BE2C (cell line): ENCODE measurements at regions not wholly inside any gene's neighbourhood (a gene's known extent, or its start where the extent isn't known, plus 50 kb on each side); places are given as distances from the start of the nearest gene placed in this dataset.

Experiments
- DNase-seq: peaks from one replicate; pipeline ENCODE4 v3.0.0-alpha.2; 2020
- H3K27me3 ChIP-seq: fragments of 250-450 bp; sonication (Bioruptor Pico); 2 replicates; pipeline ENCODE4 v1.5.1; 2020; ENCODE audit warnings: mild to moderate bottlenecking
- H3K36me3 ChIP-seq: fragments of 250-450 bp; sonication (Bioruptor Pico); 2 replicates; pipeline ENCODE4 v1.5.1; 2020; ENCODE audit warnings: mild to moderate bottlenecking
- H3K4me1 ChIP-seq: fragments of 250-450 bp; sonication (Bioruptor Pico); 2 replicates; pipeline ENCODE4 v1.5.1; 2020
- H3K4me3 ChIP-seq: 2 replicates; pipeline ENCODE4 v1.5.1; 2011; ENCODE audit warnings: low read depth, low read length
- H3K9me3 ChIP-seq: fragments of 250-450 bp; sonication (Bioruptor Pico); 2 replicates; pipeline ENCODE4 v1.5.1; 2020
- TF ChIP-seq, protein P1 (sequence below): IDR thresholded peaks from 2 replicates; pipeline ENCODE4 v1.5.1; 2012; ENCODE audit warnings: mild to moderate bottlenecking, low read depth, low read length

DNA sequence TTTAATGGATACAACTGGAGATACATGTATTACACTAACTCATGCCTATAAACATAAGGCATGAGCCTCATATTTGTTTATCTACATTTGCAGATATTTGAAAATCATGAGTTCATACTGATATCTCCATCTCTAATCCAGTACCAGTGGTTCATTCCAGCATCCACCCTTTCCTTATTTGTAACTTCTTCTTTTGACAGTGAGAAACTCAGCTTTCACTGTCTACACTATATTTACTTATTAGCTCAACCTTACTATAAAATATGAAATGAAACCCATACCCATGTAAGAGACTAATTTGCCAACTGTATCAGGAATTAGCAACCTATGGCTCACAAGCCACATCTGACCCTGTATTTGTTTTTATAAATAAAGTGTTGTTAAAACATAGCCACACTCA, 161.9 kb upstream of the GPRIN3 start:
- Histone ChIP-seq H3K36me3 (no peaks in the 10 kb centered on the region), H3K4me1 (no peaks in the 10 kb centered on the region), H3K9me3 (no peaks in the 10 kb centered on the region), H3K4me3 (no peak overlapping the region), H3K27me3 (no peaks in the 10 kb centered on the region)
- no peak for DNase-seq
- TF ChIP-seq, protein P1, sequence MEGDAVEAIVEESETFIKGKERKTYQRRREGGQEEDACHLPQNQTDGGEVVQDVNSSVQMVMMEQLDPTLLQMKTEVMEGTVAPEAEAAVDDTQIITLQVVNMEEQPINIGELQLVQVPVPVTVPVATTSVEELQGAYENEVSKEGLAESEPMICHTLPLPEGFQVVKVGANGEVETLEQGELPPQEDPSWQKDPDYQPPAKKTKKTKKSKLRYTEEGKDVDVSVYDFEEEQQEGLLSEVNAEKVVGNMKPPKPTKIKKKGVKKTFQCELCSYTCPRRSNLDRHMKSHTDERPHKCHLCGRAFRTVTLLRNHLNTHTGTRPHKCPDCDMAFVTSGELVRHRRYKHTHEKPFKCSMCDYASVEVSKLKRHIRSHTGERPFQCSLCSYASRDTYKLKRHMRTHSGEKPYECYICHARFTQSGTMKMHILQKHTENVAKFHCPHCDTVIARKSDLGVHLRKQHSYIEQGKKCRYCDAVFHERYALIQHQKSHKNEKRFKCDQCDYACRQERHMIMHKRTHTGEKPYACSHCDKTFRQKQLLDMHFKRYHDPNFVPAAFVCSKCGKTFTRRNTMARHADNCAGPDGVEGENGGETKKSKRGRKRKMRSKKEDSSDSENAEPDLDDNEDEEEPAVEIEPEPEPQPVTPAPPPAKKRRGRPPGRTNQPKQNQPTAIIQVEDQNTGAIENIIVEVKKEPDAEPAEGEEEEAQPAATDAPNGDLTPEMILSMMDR = no peak

- Histone ChIP-seq H3K4me1 (no peaks in the 10 kb centered on the region), H3K36me3 (no peaks in the 10 kb centered on the region), H3K9me3 (no peaks in the 10 kb centered on the region), H3K4me3 (no peak overlapping the region), H3K27me3 (no peaks in the 10 kb centered on the region)
- DNase-seq = no peak
- TF ChIP-seq, protein P1 = no peak
These were observed 161.0 kb upstream of the GPRIN3 start for GRCh38 chr4:89468602-89469001.

GRCh38 chr4:89463341-89463740, 155.7 kb upstream of the GPRIN3 start:
- TF ChIP-seq, protein P1 = no peak
- no peak for DNase-seq

GRCh38 chr4:89447543-89447942, 139.9 kb upstream of the GPRIN3 start:
- Histone ChIP-seq H3K4me3 (no peak overlapping the region), H3K4me1 (no peaks in the 10 kb centered on the region), H3K36me3 (no peaks in the 10 kb centered on the region), H3K9me3 (no peaks in the 10 kb centered on the region), H3K27me3 (no peaks in the 10 kb centered on the region)
- DNase-seq = no peak
- TF ChIP-seq, protein P1 = no peak

More at GRCh38 chr4:89463341-89463740, 155.7 kb upstream of the GPRIN3 start:
- Histone ChIP-seq H3K27me3 (no peaks in the 10 kb centered on the region; the same call in 1 of the 2 replicates), H3K4me3 (no peak overlapping the region), H3K4me1 (no peaks in the 10 kb centered on the region), H3K36me3 (no peaks in the 10 kb centered on the region), H3K9me3 (no peaks in the 10 kb centered on the region)

GRCh38 chr4:89446193-89446592, 138.6 kb upstream of the GPRIN3 start:
- Histone ChIP-seq H3K4me1 (no peaks in the 10 kb centered on the region), H3K36me3 (no peaks in the 10 kb centered on the region), H3K27me3 (no peaks in the 10 kb centered on the region), H3K4me3 (no peak overlapping the region), H3K9me3 (no peaks in the 10 kb centered on the region)
- TF ChIP-seq, protein P1 = no peak
- DNase-seq = no peak

GRCh38 chr4:89439533-89439932, 131.9 kb upstream of the GPRIN3 start:
- no peaks in the 10 kb centered on the region for H3K9me3 ChIP-seq
- DNase-seq = no peak
- TF ChIP-seq, protein P1 = no peak
- no peak overlapping the region for H3K4me3 ChIP-seq
- no peaks in the 10 kb centered on the region for H3K4me1 ChIP-seq
- no peaks in the 10 kb centered on the region for H3K36me3 ChIP-seq
- H3K27me3 ChIP-seq = peaks cover 4% of the 10 kb centered on the region; the same call in 1 of the 2 replicates
